ENCODE measurements at regions not wholly inside any gene's neighbourhood (a gene's known extent, or its start where the extent isn't known, plus 50 kb on each side); places are given as distances from the start of the nearest gene placed in this dataset.

DNA sequence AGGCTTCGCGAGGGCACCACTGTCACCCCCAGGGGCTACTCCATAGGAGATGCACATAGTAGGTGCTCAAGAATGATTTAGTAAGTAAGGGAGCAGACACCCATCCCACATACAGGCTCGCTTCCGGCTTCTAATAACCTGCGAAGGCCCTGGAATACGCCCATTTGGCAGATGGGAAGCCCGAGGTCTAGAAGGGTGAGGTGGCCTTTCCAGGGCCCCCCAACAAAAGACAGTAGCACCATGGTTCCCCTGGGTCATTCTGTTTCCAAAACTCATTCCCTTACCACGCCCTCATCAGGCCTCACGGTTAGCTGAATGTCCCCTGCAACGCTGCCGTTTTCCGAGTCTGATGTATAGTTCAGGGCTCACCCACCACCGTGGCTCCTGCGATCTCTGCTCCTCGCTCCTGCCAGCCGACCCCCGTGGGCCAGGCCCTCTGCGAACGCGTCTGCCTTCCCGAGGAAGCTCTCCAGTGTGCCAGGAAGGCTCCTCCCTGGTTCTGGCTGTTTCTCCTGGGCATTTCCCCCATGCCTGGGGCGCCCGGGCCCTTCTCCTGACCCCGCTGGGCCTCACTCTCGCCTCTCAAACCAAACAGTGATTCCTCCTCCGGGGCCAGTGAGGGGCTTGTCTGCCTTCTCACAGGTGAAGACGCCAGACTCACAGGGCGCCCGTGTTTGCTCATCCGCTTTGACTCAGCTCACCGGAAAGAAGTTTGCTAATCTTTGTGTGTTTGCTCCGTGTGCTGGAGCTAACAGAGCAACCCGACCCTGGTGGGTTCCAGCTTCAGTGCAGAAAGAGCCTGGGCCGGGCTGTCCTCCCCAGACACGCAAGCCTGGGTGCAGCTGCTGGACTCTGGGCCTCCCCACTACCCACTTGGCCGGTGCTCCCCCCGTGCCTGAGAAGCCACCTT is 86.6 kb downstream of the RTL6 start:
- TF ChIP-seq, protein P1, sequence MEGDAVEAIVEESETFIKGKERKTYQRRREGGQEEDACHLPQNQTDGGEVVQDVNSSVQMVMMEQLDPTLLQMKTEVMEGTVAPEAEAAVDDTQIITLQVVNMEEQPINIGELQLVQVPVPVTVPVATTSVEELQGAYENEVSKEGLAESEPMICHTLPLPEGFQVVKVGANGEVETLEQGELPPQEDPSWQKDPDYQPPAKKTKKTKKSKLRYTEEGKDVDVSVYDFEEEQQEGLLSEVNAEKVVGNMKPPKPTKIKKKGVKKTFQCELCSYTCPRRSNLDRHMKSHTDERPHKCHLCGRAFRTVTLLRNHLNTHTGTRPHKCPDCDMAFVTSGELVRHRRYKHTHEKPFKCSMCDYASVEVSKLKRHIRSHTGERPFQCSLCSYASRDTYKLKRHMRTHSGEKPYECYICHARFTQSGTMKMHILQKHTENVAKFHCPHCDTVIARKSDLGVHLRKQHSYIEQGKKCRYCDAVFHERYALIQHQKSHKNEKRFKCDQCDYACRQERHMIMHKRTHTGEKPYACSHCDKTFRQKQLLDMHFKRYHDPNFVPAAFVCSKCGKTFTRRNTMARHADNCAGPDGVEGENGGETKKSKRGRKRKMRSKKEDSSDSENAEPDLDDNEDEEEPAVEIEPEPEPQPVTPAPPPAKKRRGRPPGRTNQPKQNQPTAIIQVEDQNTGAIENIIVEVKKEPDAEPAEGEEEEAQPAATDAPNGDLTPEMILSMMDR (IDR thresholded peaks at IDR 0.05; ENCODE audit: borderline replicate concordance, extremely low read depth, low read length, poor library complexity, severe bottlenecking), result no peak
- no peak for TF ChIP-seq EZH2 (IDR thresholded peaks at IDR 0.05; ENCODE audit: borderline replicate concordance, low read depth, low read length, severe bottlenecking)
